Left ventricle myocardium inferior (tissue), 1 donor: ENCODE measurements at regions not wholly inside any gene's neighbourhood (a gene's known extent, or its start where the extent isn't known, plus 50 kb on each side); places are given as distances from the start of the nearest gene placed in this dataset.
"Not testable (repeated sequence)": the region's sequence is repeated elsewhere in the genome, so short reads cannot be mapped to it uniquely, and the experiment has no call there.

Experiments used
- DNase-seq: peaks from one replicate; pipeline ENCODE4 v3.0.0-alpha.2; 2020
- H3K27ac ChIP-seq: fragments of 200-600 bp; replicated peaks from 2 replicates; pipeline ENCODE4 v1.8.0; 2021
- H3K27me3 ChIP-seq: fragments of 200-600 bp; 2 replicates; pipeline ENCODE4 v1.8.0; 2021; ENCODE audit warnings: low read depth
- H3K36me3 ChIP-seq: fragments of 200-600 bp; 2 replicates; pipeline ENCODE4 v1.8.0; 2021
- H3K4me1 ChIP-seq: fragments of 200-600 bp; 2 replicates; pipeline ENCODE4 v1.8.0; 2021
- H3K4me3 ChIP-seq: fragments of 200-600 bp; 2 replicates; pipeline ENCODE4 v1.8.0; 2021; ENCODE audit warnings: mild to moderate bottlenecking, moderate library complexity
- H3K9me3 ChIP-seq: fragments of 200-600 bp; replicated peaks from 2 replicates; pipeline ENCODE4 v1.8.0; 2021
- intact Hi-C: fragments of 100-400 bp; cut with micrococcal nuclease; formaldehyde crosslinking; loops from one replicate; pipeline ENCODE4 v1.11.0; 2022
- TF ChIP-seq, protein P1 (sequence below): fragments of 200-600 bp; IDR thresholded peaks from 2 replicates; pipeline ENCODE4 v1.8.0; 2021; ENCODE audit warnings: antibody characterized with exemption, mild to moderate bottlenecking, borderline replicate concordance
- donor health status: DM: no; HTN: yes; CAD: no; lungs with severe emphysema.

DNA sequence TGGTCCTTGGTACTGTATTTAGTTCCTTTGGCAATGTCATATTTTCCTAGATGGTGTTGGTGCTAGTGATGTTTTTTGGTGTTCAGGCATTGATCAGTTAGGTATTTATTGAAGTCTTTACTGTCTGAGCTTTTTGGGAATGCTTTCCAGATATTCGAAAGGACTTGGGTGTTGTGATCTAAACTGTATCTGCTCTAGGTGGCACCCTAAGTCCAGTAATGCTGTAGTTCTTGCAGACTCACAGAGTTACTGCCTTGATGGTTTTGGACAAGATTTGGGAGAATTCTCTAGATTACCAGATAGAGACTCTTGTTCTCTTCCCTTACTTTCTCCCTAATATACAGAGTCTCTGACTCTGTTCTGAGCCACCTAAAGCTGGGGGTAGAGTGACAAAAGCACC, 513.6 kb upstream of the PITX2 start:
- H3K36me3 ChIP-seq, result no peaks in the 10 kb centered on the region

DNA sequence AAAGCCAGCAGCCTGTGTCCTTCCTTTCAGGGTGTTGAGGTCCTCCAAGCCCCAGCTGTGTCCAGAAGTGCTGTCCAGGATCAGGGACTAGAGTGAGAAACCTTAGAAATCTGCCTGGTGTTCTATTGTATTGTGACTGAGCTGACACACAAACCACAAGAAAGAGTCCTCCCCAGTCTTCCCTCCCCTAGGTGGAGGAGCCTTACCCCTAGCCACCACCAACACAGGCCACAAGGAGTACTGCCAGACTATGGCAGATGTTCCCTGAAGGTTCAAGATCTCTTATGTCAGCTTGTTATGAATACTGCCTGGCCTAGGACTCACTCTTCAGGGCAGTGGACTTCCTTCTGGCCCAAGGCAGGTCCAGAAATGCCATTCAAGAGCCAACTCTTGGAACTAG, 514.1 kb upstream of the PITX2 start:
- Histone ChIP-seq H3K36me3 (no peaks in the 10 kb centered on the region), H3K27me3 (no peaks in the 10 kb centered on the region), H3K4me3 (no peak overlapping the region), H3K9me3 (peaks cover 23% of the 10 kb centered on the region), H3K27ac (no peak overlapping the region), H3K4me1 (no peaks in the 10 kb centered on the region)
- DNase-seq, result no peak
- intact Hi-C loops, result no loop called here
- TF ChIP-seq, protein P1, sequence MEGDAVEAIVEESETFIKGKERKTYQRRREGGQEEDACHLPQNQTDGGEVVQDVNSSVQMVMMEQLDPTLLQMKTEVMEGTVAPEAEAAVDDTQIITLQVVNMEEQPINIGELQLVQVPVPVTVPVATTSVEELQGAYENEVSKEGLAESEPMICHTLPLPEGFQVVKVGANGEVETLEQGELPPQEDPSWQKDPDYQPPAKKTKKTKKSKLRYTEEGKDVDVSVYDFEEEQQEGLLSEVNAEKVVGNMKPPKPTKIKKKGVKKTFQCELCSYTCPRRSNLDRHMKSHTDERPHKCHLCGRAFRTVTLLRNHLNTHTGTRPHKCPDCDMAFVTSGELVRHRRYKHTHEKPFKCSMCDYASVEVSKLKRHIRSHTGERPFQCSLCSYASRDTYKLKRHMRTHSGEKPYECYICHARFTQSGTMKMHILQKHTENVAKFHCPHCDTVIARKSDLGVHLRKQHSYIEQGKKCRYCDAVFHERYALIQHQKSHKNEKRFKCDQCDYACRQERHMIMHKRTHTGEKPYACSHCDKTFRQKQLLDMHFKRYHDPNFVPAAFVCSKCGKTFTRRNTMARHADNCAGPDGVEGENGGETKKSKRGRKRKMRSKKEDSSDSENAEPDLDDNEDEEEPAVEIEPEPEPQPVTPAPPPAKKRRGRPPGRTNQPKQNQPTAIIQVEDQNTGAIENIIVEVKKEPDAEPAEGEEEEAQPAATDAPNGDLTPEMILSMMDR, result no peak

More for the DNA sequence above, 513.6 kb upstream of the PITX2 start:
- Histone ChIP-seq H3K27me3 (no peaks in the 10 kb centered on the region), H3K9me3 (peaks cover 23% of the 10 kb centered on the region), H3K27ac (no peak overlapping the region), H3K4me1 (no peaks in the 10 kb centered on the region), H3K4me3 (no peak overlapping the region)
- intact Hi-C loops, result no loop called here
- no peak for DNase-seq
- TF ChIP-seq, protein P1, result no peak

DNA sequence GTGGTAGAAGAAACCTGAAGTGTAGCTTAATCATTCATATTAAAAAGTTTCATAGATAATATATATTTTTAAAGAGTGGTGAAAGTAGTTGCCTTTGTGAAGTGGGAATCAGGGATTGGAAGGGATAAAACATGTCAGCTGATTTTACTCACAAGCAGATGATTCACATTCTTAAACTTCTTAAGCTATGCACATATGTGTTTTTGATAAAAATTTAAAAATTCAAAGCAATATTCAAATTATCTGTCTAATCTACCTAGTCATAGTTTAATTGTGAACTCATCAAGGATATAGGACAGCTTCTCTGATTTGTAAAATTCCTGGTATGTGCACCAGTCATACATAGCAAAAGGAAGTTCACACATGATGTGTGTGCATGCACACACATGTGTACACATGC, 520.6 kb upstream of the PITX2 start:
- DNase-seq, result no peak

DNA sequence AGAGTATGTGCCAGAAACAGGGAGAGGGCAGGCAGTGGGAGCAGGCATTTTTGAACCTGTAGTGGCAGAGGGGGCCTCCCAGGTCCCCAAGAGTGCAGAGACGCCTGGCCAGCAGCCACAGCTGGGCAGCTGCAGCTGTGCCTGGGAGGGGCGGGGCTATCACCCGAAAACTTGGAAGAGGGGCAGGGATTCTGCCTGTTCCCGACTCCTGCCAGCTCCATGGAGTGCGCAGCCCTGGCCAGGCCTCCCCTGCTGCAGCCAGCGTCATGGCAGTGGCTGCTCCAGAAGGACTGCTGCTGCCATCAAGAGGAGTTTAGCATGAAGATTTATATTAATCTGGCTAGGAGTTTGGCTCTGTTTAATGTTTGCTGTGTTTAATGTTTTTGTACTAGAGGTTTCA, 532.1 kb upstream of the PITX2 start:
- TF ChIP-seq, protein P1, result no peak
- intact Hi-C loops, result no loop called here
- no peak overlapping the region for H3K4me3 ChIP-seq
- no peak overlapping the region for H3K27ac ChIP-seq
- H3K36me3 ChIP-seq, result no peaks in the 10 kb centered on the region
- DNase-seq, result no peak
- no peaks in the 10 kb centered on the region for H3K27me3 ChIP-seq
- H3K4me1 ChIP-seq, result no peaks in the 10 kb centered on the region
- H3K9me3 ChIP-seq, result peaks cover 12% of the 10 kb centered on the region

More for the DNA sequence above, 520.6 kb upstream of the PITX2 start:
- Histone ChIP-seq H3K9me3 (peaks cover 19% of the 10 kb centered on the region), H3K4me3 (no peak overlapping the region), H3K27ac (no peak overlapping the region), H3K27me3 (no peaks in the 10 kb centered on the region), H3K36me3 (no peaks in the 10 kb centered on the region), H3K4me1 (no peaks in the 10 kb centered on the region)
- TF ChIP-seq, protein P1, result no peak
- intact Hi-C loops, result no loop called here

DNA sequence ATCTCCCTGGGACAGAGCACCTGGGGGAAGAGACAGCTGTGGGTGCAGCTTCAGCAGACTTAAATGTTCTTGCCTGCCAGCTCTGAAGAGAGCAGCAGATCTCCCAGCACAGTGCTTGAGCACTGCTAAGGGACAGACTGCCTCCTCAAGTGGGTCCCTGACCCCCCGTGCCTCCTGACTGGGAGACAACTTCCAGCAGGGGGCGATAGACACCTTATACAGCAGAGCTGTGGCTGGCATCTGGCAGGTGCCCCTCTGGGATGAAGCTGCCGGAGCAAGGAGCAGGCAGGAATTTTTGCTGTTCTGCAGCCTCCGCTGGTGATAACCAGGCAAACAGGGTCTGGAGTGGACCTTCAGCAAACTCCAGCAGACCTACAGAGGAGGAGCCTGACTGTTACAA, 541.7 kb upstream of the PITX2 start:
- intact Hi-C loops, H3K36me3 ChIP-seq: not testable (repeated sequence)

DNA sequence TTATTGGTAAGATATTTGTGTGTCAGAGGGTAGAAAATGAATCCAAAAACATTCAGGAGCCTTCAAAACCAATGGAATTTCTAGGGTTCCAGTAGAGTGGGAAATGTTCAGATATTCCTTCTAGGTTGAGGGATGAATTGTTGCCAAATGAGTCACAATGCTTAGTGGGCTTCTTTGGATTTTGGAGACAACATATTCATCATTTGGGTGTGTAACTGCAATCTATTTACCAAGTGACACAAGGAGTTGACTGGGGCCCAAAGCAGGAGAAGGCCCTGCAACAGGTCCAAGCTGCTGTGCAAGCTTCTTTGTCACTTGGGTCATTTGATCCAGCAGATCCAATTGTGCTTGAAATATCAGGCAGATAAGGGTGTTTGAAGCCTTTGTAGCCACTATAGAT, 551.5 kb upstream of the PITX2 start:
- Histone ChIP-seq H3K4me3 (no peak overlapping the region), H3K9me3 (no peaks in the 10 kb centered on the region), H3K27ac (no peak overlapping the region), H3K4me1 (no peaks in the 10 kb centered on the region), H3K36me3 (no peaks in the 10 kb centered on the region), H3K27me3 (no peaks in the 10 kb centered on the region)
- TF ChIP-seq, protein P1, result no peak
- intact Hi-C loops, result no loop called here
- no peak for DNase-seq

More for the DNA sequence above, 541.7 kb upstream of the PITX2 start:
- not testable (repeated sequence) for H3K4me1 ChIP-seq, DNase-seq, H3K27ac ChIP-seq, H3K27me3 ChIP-seq, H3K4me3 ChIP-seq
- peaks cover 58% of the 10 kb centered on the region for H3K9me3 ChIP-seq
